Aorta (tissue), 5 donors: ENCODE measurements at regions not wholly inside any gene's neighbourhood (a gene's known extent, or its start where the extent isn't known, plus 50 kb on each side); places are given as distances from the start of the nearest gene placed in this dataset.

Experiments used
- ATAC-seq: fragments of 200-7000 bp; cut with Tn5 transposase; one replicate; pipeline ENCODE4 v1.9.1; 2022; ENCODE audit warnings: moderate library complexity; ENCODE audit not compliant: low FRiP score
- DNase-seq, 2 donors: peaks; one replicate each; pipeline ENCODE4 v3.0.0-alpha.2; 2020
- H3K27ac ChIP-seq, 2 donors: one replicate each; pipeline ENCODE4 v1.5.1; 2013; ENCODE audit warnings: low read length in 2 of 2, mild to moderate bottlenecking in 2 of 2, moderate library complexity in 2 of 2, control low read depth in 1 of 2, inconsistent platforms in 1 of 2, low read depth in 1 of 2
- H3K27me3 ChIP-seq, 2 donors: one replicate each; pipeline ENCODE4 v1.6.1; 2013; ENCODE audit warnings: control low read depth in 1 of 2, low read length in 1 of 2, mild to moderate bottlenecking in 1 of 2, moderate library complexity in 1 of 2; ENCODE audit not compliant: insufficient read depth in 2 of 2, control insufficient read depth in 1 of 2
- H3K36me3 ChIP-seq, 2 donors: one replicate each; pipeline ENCODE4 v1.6.1; 2013; ENCODE audit warnings: control low read depth in 1 of 2, low read length in 1 of 2, mild to moderate bottlenecking in 1 of 2; ENCODE audit not compliant: insufficient read depth in 2 of 2, control insufficient read depth in 1 of 2
- H3K4me1 ChIP-seq, 2 donors: one replicate each; pipeline ENCODE4 v1.6.1; 2013; ENCODE audit warnings: low read length in 2 of 2, control low read depth in 1 of 2, mild to moderate bottlenecking in 1 of 2, moderate library complexity in 1 of 2; ENCODE audit not compliant: insufficient read depth in 2 of 2, control insufficient read depth in 1 of 2
- H3K4me3 ChIP-seq, 2 donors: one replicate each; pipeline ENCODE4 v1.5.1; 2013; ENCODE audit warnings: low read length in 2 of 2, control low read depth in 1 of 2, mild to moderate bottlenecking in 1 of 2
- H3K9me3 ChIP-seq: one replicate; pipeline ENCODE4 v1.6.1; 2013; ENCODE audit warnings: mild to moderate bottlenecking, low read length; ENCODE audit not compliant: control insufficient read depth
- WGBS, 2 donors: extraction: QIAGEN DNeasy Blood & Tissue Kit; methylation state at CpG; one replicate each; pipeline ENCODE4 v1.1.7; 2013; 5-methylcytosine and 5-hydroxymethylcytosine counted together
- intact Hi-C, 2 donors: fragments of 100-400 bp; cut with DNase I; formaldehyde crosslinking; loops; one replicate each; pipeline versions ENCODE4 v1.14.2 to v1.15.0; 2022
- donor health status: healthy with polysubstance abuse.
- donor health status: Bipolar disorder and iron deficiency.
- donor health status: DM: no; HTN: no; CAD: no.
- donor health status: DM: no; HTN: no; CAD: no.
- donor health status: DM: yes; HTN: yes; CAD: no.

DNA sequence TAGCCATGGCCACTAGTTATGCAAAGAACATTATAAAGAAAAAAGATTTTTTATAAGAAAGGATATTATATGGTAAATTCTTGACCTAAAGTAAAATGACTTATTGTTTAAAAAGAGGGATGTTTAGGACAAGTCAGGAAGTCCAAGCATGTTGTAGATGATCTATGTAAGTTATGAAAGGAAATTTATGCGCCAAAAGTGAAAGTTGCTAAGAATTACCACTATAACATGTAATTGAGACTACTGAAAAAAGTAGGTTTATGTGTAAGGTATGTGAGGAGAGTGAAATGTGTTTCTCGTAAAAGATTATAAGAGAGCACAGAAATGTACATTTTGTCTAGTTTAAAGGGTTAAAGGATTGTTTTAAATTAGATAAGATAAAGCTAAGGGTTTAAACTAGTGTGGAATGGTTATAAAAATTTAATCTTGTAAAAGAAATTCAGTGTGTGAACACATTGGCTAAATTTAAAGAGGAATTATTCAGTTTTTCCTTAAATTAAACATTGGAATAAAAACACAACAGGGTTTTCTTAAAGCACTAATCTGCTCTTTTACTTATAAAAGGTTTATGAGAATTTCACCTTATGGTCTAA is 1100.4 kb upstream of the EDIL3 start:
- Histone ChIP-seq H3K4me3 (no peak overlapping the region), H3K36me3 (no peaks in the 10 kb centered on the region), H3K9me3 (no peaks in the 10 kb centered on the region), H3K27ac (no peak overlapping the region), H3K27me3 (no peaks in the 10 kb centered on the region), H3K4me1 (no peaks in the 10 kb centered on the region)
- 79 to 85% methylated on average over 2 of the region's 2 CpGs for WGBS, 2 donors
- intact Hi-C loops: no loop called here
- DNase-seq (no peak), ATAC-seq (no peak)

DNA sequence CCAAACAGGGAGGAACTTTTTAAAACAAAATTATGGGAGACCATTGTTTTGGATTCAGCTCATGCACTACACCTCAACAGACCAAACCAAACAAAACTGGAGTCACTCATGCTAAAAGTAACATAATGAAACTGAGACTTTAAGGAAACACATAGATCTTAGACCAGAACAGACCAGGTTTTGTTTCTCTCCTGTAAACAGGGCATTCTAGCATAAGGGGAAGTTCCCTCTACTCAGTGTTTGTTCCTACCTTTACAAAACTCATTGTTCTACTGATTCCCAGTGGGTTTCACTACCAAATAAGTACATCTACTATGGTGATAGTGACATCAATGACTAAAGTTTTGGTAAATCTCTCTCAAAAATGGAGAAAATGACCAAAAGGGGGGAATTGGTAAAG is 1103.6 kb upstream of the EDIL3 start:
- ATAC-seq (no peak), DNase-seq (no peak)
- Histone ChIP-seq H3K4me1 (no peaks in the 10 kb centered on the region), H3K9me3 (no peaks in the 10 kb centered on the region), H3K27ac (no peak overlapping the region), H3K4me3 (no peak overlapping the region), H3K27me3 (no peaks in the 10 kb centered on the region), H3K36me3 (no peaks in the 10 kb centered on the region)
- intact Hi-C loops: no loop called here

DNA sequence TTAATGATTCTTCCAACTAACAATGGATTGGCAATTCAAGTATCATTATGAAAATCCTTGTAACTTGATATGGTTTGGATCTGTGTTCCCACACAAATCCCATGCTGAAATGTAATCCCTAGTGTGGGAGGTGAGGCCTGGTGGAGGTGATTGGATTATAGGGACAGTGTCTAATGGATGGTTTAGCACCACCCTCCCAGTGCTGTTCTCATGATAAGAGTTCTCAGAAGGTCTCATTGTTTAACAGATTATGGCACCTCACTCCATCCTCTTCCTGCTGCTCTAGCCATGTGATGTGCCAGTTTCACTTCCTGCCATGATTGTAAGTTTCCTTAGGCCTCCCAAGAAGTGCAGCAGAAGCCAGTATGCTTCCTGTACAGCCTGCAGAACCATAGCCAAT is 1116.2 kb upstream of the EDIL3 start:
- Histone ChIP-seq H3K4me1 (no peaks in the 10 kb centered on the region), H3K4me3 (no peak overlapping the region), H3K27me3 (no peaks in the 10 kb centered on the region), H3K9me3 (no peaks in the 10 kb centered on the region), H3K27ac (no peak overlapping the region), H3K36me3 (no peaks in the 10 kb centered on the region)
- intact Hi-C loops: no loop called here
- DNase-seq (no peak), ATAC-seq (no peak)

DNA sequence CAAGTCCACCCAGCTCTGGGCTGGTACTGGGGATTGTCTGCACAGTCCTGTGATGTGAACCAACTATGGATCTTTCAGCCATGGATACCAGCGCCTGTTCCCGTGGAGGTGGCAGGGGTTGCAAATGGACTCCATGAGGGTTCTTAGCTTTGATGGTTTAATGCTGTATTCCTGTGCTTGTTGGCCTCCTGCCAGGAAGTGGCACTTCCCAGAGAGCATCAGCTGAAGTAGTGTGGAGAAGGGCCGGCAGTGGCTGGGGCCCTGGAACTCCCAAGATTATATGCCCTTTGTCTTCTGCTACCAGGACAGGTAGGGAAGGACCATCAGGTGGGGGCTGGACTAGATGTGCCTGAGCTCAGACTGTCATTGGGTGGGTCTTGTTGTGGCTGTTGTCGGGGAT is 1104.8 kb upstream of the COX7C start:
- 79 to 88% methylated on average over 4 of the region's 4 CpGs for WGBS, 2 donors
- H3K9me3 ChIP-seq: no peaks in the 10 kb centered on the region
- peak in 1 of 2 donors; percentile 26 for DNase-seq
- no peak overlapping the region for H3K4me3 ChIP-seq
- H3K4me1 ChIP-seq: no peaks in the 10 kb centered on the region
- no peak for ATAC-seq
- no peaks in the 10 kb centered on the region for H3K36me3 ChIP-seq
- intact Hi-C loops: no loop called here
- no peaks in the 10 kb centered on the region for H3K27me3 ChIP-seq
- H3K27ac ChIP-seq: no peak overlapping the region

DNA sequence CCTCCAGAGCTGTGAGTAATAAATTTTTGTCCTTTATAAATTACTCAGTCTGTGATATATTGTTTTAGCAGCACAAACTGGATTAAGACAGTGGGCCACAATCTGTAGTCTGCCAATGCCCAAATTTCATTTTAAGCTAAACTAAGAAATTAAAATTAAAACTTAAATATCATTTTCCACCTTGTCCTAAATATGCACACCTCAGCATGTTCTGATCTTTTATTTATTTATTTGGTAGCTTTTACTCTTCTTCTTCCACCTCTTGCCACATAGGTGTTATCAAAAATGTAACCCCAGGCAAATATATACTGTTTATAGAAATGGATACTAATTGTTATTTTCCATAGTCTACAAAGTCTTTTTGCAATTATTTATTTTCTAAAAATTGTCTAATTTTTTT is 1102.2 kb upstream of the COX7C start:
- Histone ChIP-seq H3K27ac (no peak overlapping the region), H3K36me3 (no peaks in the 10 kb centered on the region), H3K4me1 (no peaks in the 10 kb centered on the region), H3K4me3 (no peak overlapping the region), H3K9me3 (no peaks in the 10 kb centered on the region), H3K27me3 (no peaks in the 10 kb centered on the region)
- DNase-seq (no peak), ATAC-seq (no peak)
- intact Hi-C loops: no loop called here

GRCh38 chr5:85517386-85517785 is 1100.4 kb upstream of the COX7C start:
- H3K27me3 ChIP-seq: no peaks in the 10 kb centered on the region
- H3K4me3 ChIP-seq: no peak overlapping the region
- intact Hi-C loops: no loop called here
- DNase-seq (no peak), ATAC-seq (no peak)
- no peaks in the 10 kb centered on the region for H3K4me1 ChIP-seq
- WGBS, 2 donors: 74 to 75% methylated on average over 3 of the region's 3 CpGs
- H3K36me3 ChIP-seq: no peaks in the 10 kb centered on the region
- no peak overlapping the region for H3K27ac ChIP-seq
- H3K9me3 ChIP-seq: no peaks in the 10 kb centered on the region

GRCh38 chr5:85533341-85534047 is 1084.2 kb upstream of the COX7C start:
- H3K36me3 ChIP-seq: no peaks in the 10 kb centered on the region
- 86 to 90% methylated on average over 4 of the region's 4 CpGs for whole genome bisulfite sequencing, 2 donors
- no peaks in the 10 kb centered on the region for H3K27me3 ChIP-seq
- no peak overlapping the region for H3K4me3 ChIP-seq
- H3K27ac ChIP-seq: no peak overlapping the region
- intact Hi-C loops: no loop called here
- DNase-seq: no peak
- no peaks in the 10 kb centered on the region for H3K9me3 ChIP-seq
- no peak for ATAC-seq
- no peaks in the 10 kb centered on the region for H3K4me1 ChIP-seq

DNA sequence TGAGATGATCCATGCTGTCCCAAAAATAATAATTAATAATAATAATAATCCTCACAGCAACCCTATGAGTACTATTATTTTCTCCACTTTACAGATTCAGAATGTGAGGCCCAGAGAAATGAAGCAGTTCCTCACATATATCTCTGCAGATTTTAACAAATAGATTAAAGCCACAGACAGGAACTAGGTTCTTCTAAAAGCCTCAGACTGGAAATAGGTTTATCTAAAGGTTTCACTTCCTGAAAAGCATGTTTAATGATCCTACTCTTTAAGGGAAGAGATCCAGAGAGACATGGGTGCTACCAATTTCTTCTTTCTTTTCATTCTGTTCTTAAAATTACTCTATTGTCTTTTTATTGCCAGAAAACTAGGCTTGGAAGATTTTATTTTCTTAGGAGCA is 1079.4 kb upstream of the COX7C start:
- Histone ChIP-seq H3K27me3 (no peaks in the 10 kb centered on the region), H3K36me3 (no peaks in the 10 kb centered on the region), H3K9me3 (no peaks in the 10 kb centered on the region), H3K27ac (no peak overlapping the region), H3K4me3 (no peak overlapping the region), H3K4me1 (no peaks in the 10 kb centered on the region)
- intact Hi-C loops: no loop called here
- ATAC-seq: no peak
- no peak for DNase-seq

DNA sequence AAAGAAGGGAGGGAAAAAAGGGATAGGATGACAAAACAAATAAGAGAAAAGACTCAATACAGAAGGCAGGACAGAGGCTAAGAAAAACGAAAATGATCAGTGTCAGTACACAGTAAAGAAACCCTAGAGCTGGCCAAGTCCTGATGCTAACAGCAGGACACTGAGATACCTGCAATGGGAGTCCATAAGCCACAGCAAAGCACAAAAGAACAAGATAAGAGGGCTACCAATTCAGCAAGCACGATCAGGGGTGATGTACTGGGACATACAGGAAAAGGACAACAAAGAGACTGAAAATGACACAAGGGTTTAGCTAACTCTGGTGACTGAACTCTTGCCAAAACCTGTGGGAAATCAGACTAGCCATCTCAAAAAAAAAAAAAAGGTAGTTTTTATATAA is 1072.6 kb upstream of the COX7C start:
- H3K4me3 ChIP-seq: no peak overlapping the region
- intact Hi-C loops: no loop called here
- H3K36me3 ChIP-seq: no peaks in the 10 kb centered on the region
- DNase-seq: no peak
- no peaks in the 10 kb centered on the region for H3K4me1 ChIP-seq
- peaks cover 1% of the 10 kb centered on the region for H3K9me3 ChIP-seq
- H3K27ac ChIP-seq: no peak overlapping the region
- no peaks in the 10 kb centered on the region for H3K27me3 ChIP-seq
- 20 to 38% methylated on average over 2 of the region's 2 CpGs for WGBS, 2 donors
- no peak for ATAC-seq
